H9 (cell line): ENCODE measurements at regions not wholly inside any gene's neighbourhood (a gene's known extent, or its start where the extent isn't known, plus 50 kb on each side); places are given as distances from the start of the nearest gene placed in this dataset.

ENCODE experiments used
- DNase-seq: peaks from one replicate; pipeline ENCODE4 v3.0.0-alpha.2; 2017
- H2AFZ ChIP-seq: one replicate; pipeline ENCODE4 v1.6.1; 2013; ENCODE audit warnings: mild to moderate bottlenecking, low read length, control low read depth, moderate library complexity
- H2AK5ac ChIP-seq: 2 replicates; pipeline ENCODE4 v1.6.1; 2013; ENCODE audit warnings: low read length, control low read depth, mixed read lengths; ENCODE audit not compliant: insufficient read length
- H2BK120ac ChIP-seq: one replicate; pipeline ENCODE4 v1.6.1; 2013; ENCODE audit warnings: low read depth, mild to moderate bottlenecking, low read length, control low read depth, inconsistent platforms; ENCODE audit not compliant: poor library complexity, severe bottlenecking
- H2BK12ac ChIP-seq: 2 replicates; pipeline ENCODE4 v1.6.1; 2013; ENCODE audit warnings: low read length, control low read depth, mixed read lengths, low read depth; ENCODE audit not compliant: insufficient read length
- H2BK15ac ChIP-seq: 2 replicates; pipeline ENCODE4 v1.6.1; 2013; ENCODE audit warnings: low read depth, low read length, control low read depth
- H2BK20ac ChIP-seq: one replicate; pipeline ENCODE4 v1.6.1; 2013; ENCODE audit warnings: low read depth, mild to moderate bottlenecking, low read length, control low read depth, inconsistent platforms; ENCODE audit not compliant: poor library complexity, severe bottlenecking
- H2BK5ac ChIP-seq: 2 replicates; pipeline ENCODE4 v1.6.1; 2013; ENCODE audit warnings: low read length, control low read depth, mixed read lengths; ENCODE audit not compliant: insufficient read length
- H3K14ac ChIP-seq: 2 replicates; pipeline ENCODE4 v1.6.1; 2013; ENCODE audit warnings: low read length, control low read depth; ENCODE audit not compliant: insufficient read depth
- H3K18ac ChIP-seq: 2 replicates; pipeline ENCODE4 v1.6.1; 2013; ENCODE audit warnings: low read depth, mild to moderate bottlenecking, mixed read lengths, low read length, control low read depth; ENCODE audit not compliant: insufficient read length
- H3K23ac ChIP-seq: 2 replicates; pipeline ENCODE4 v1.6.1; 2013; ENCODE audit warnings: low read length, control low read depth, mixed read lengths, low read depth; ENCODE audit not compliant: insufficient read length
- H3K23me2 ChIP-seq: 2 replicates; pipeline ENCODE4 v1.6.1; 2013; ENCODE audit warnings: low read depth, mild to moderate bottlenecking, mixed read lengths, low read length, control low read depth; ENCODE audit not compliant: insufficient read length, poor library complexity, severe bottlenecking
- H3K27ac ChIP-seq: 2 replicates; pipeline ENCODE4 v1.5.1; 2013; ENCODE audit warnings: low read length, control low read depth, mixed read lengths, low read depth; ENCODE audit not compliant: insufficient read length
- H3K27me3 ChIP-seq: 2 replicates; pipeline ENCODE4 v1.6.1; 2013; ENCODE audit warnings: low read length, control low read depth, inconsistent platforms; ENCODE audit not compliant: insufficient read depth
- H3K4ac ChIP-seq: 2 replicates; pipeline ENCODE4 v1.6.1; 2013; ENCODE audit warnings: low read depth, mild to moderate bottlenecking, control low read depth, inconsistent platforms, low read length, moderate library complexity
- H3K4me1 ChIP-seq: 2 replicates; pipeline ENCODE4 v1.6.1; 2013; ENCODE audit warnings: low read length, control low read depth, inconsistent platforms; ENCODE audit not compliant: insufficient read depth
- H3K4me2 ChIP-seq: 2 replicates; pipeline ENCODE4 v1.6.1; 2013; ENCODE audit warnings: low read length, control low read depth, mixed read lengths; ENCODE audit not compliant: insufficient read length, insufficient read depth
- H3K56ac ChIP-seq: 2 replicates; pipeline ENCODE4 v1.6.1; 2013; ENCODE audit warnings: low read depth, mild to moderate bottlenecking, mixed read lengths, low read length, control low read depth; ENCODE audit not compliant: insufficient read length
- H3K79me1 ChIP-seq: 2 replicates; pipeline ENCODE4 v1.6.1; 2013; ENCODE audit warnings: low read depth, mild to moderate bottlenecking, moderate library complexity, low read length, control low read depth, inconsistent platforms; ENCODE audit not compliant: insufficient read depth, poor library complexity, severe bottlenecking
- H3K79me2 ChIP-seq: 2 replicates; pipeline ENCODE4 v1.6.1; 2013; ENCODE audit warnings: low read length, control low read depth, inconsistent platforms; ENCODE audit not compliant: insufficient read depth
- H3K9ac ChIP-seq: 2 replicates; pipeline ENCODE4 v1.6.1; 2013; ENCODE audit warnings: low read length, control low read depth, mixed read lengths; ENCODE audit not compliant: insufficient read length; ENCODE audit errors: extremely low read depth
- H3K9me3 ChIP-seq: one replicate; pipeline ENCODE4 v1.6.1; 2013; ENCODE audit warnings: low read depth, low read length, inconsistent platforms; ENCODE audit not compliant: control insufficient read depth
- H3T11ph ChIP-seq: one replicate; pipeline ENCODE4 v1.6.1; 2013; ENCODE audit warnings: mild to moderate bottlenecking, low read length, control low read depth, inconsistent platforms
- H4K20me1 ChIP-seq: one replicate; pipeline ENCODE4 v1.6.1; 2013; ENCODE audit not compliant: control insufficient read depth, insufficient read length, insufficient read depth
- H4K5ac ChIP-seq: 2 replicates; pipeline ENCODE4 v1.6.1; 2013; ENCODE audit warnings: low read depth, mild to moderate bottlenecking, mixed read lengths, low read length, control low read depth; ENCODE audit not compliant: insufficient read length
- H4K8ac ChIP-seq: replicated peaks from 2 replicates; pipeline ENCODE4 v1.6.1; 2013; ENCODE audit warnings: low read length, control low read depth, mixed read lengths, low read depth; ENCODE audit not compliant: insufficient read length
- H4K91ac ChIP-seq: 2 replicates; pipeline ENCODE4 v1.6.1; 2013; ENCODE audit warnings: low read depth, mild to moderate bottlenecking, moderate library complexity, mixed read lengths, low read length, control low read depth; ENCODE audit not compliant: insufficient read length
- H3K27ac Mint-ChIP-seq, 3 experiments: 2 replicates in 2 of 3; 3 replicates in 1 of 3; pipeline ENCODE4 v1.8.0; 2020 to 2021; ENCODE audit warnings: mixed read lengths in 3 of 3, mild to moderate bottlenecking in 1 of 3, moderate library complexity in 1 of 3
- H3K27me3 Mint-ChIP-seq: 2 replicates; pipeline ENCODE4 v1.8.0; 2021; ENCODE audit warnings: low read depth, mild to moderate bottlenecking, moderate library complexity, mixed read lengths
- H3K36me3 Mint-ChIP-seq, 3 experiments: 2 replicates in 2 of 3; 3 replicates in 1 of 3; pipeline ENCODE4 v1.8.0; 2020 to 2021; ENCODE audit warnings: low read depth in 3 of 3, mixed read lengths in 3 of 3; ENCODE audit not compliant: insufficient read depth in 1 of 3
- H3K4me1 Mint-ChIP-seq, 2 experiments: 2 replicates each; pipeline ENCODE4 v1.8.0; 2020; ENCODE audit warnings: mixed read lengths in 2 of 2
- H3K4me3 Mint-ChIP-seq, 2 experiments: 2 replicates in 1 of 2; 3 replicates in 1 of 2; pipeline ENCODE4 v1.8.0; 2020 to 2021; ENCODE audit warnings: mild to moderate bottlenecking in 2 of 2, mixed read lengths in 2 of 2, moderate library complexity in 1 of 2
- H3K9me3 Mint-ChIP-seq, 2 experiments: 2 replicates in 1 of 2; 3 replicates in 1 of 2; pipeline ENCODE4 v1.8.0; 2020; ENCODE audit warnings: mild to moderate bottlenecking in 2 of 2, mixed read lengths in 2 of 2, moderate library complexity in 1 of 2
- TF ChIP-seq, protein P1 (sequence below): fragments of 200-600 bp; sonication (generic); conservative IDR thresholded peaks from 3 replicates; pipeline ENCODE4 v1.8.0; 2021; ENCODE audit warnings: antibody characterized with exemption, mild to moderate bottlenecking

DNA sequence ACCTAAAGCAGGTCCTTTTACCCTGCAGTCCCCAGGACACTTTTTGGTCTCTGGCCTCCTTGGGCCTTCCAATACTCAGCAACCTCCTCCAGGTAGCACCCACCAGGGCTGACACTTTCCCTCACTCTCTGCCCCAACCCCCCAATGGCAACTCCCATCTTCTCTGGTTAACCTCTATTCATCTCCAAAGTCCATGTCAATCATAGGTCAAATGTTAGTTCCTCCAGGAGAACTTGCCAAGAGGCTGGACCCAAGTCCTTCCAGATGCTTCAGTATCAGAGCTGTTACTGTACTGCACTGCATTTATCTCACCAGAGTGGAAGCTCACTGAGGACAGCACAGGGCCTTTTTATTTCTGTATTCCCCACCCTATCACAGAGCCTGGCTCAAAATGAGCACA, 295.0 kb upstream of the KLF14 start:
- H4K8ac ChIP-seq, result no peak overlapping the region
- no peak overlapping the region for H3K27ac ChIP-seq
- DNase-seq, result no peak
- no peak overlapping the region for H2BK15ac ChIP-seq
- no peak overlapping the region for H2AFZ ChIP-seq
- H4K20me1 ChIP-seq, result no peaks in the 10 kb centered on the region
- no peak overlapping the region for H3K18ac ChIP-seq
- H3K9ac ChIP-seq, result no peak overlapping the region
- no peak overlapping the region for H3K14ac ChIP-seq
- TF ChIP-seq, protein P1, sequence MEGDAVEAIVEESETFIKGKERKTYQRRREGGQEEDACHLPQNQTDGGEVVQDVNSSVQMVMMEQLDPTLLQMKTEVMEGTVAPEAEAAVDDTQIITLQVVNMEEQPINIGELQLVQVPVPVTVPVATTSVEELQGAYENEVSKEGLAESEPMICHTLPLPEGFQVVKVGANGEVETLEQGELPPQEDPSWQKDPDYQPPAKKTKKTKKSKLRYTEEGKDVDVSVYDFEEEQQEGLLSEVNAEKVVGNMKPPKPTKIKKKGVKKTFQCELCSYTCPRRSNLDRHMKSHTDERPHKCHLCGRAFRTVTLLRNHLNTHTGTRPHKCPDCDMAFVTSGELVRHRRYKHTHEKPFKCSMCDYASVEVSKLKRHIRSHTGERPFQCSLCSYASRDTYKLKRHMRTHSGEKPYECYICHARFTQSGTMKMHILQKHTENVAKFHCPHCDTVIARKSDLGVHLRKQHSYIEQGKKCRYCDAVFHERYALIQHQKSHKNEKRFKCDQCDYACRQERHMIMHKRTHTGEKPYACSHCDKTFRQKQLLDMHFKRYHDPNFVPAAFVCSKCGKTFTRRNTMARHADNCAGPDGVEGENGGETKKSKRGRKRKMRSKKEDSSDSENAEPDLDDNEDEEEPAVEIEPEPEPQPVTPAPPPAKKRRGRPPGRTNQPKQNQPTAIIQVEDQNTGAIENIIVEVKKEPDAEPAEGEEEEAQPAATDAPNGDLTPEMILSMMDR, result no peak
- no peaks in the 10 kb centered on the region for H3K79me2 ChIP-seq
- no peak overlapping the region for H2BK5ac ChIP-seq
- no peak overlapping the region for H2BK20ac ChIP-seq
- no peaks in the 10 kb centered on the region for H3K23me2 ChIP-seq
- Mint-ChIP-seq H3K36me3 (peaks cover 0 to 4% (median 1%) of the 10 kb centered on the region in 3 experiments; a peak in 1 of 7 replicates), H3K27me3 (no peaks in the 10 kb centered on the region), H3K4me1 (peaks cover 4 to 8% of the 10 kb centered on the region in 2 experiments; a peak in 3 of 4 replicates), H3K9me3 (no peaks in the 10 kb centered on the region), H3K27ac (no peak overlapping the region; a peak in 1 of 7 replicates), H3K4me3 (no peak overlapping the region)
- H3K9me3 ChIP-seq, result no peaks in the 10 kb centered on the region
- H3K4ac ChIP-seq, result no peak overlapping the region
- no peak overlapping the region for H3T11ph ChIP-seq
- H3K23ac ChIP-seq, result no peak overlapping the region
- H3K56ac ChIP-seq, result no peak overlapping the region
- H3K4me1 ChIP-seq, result peaks cover 2% of the 10 kb centered on the region; the same call in 1 of the 2 replicates
- no peak overlapping the region for H2BK120ac ChIP-seq
- H2BK12ac ChIP-seq, result no peak overlapping the region
- H4K5ac ChIP-seq, result no peak overlapping the region
- no peak overlapping the region for H3K4me2 ChIP-seq
- H4K91ac ChIP-seq, result no peak overlapping the region
- no peak overlapping the region for H2AK5ac ChIP-seq
- H3K79me1 ChIP-seq, result peaks cover 2% of the 10 kb centered on the region
- no peaks in the 10 kb centered on the region for H3K27me3 ChIP-seq
